Head of caudate nucleus (tissue), 42 donors: ENCODE measurements at regions not wholly inside any gene's neighbourhood (a gene's known extent, or its start where the extent isn't known, plus 50 kb on each side); places are given as distances from the start of the nearest gene placed in this dataset.

ENCODE experiments used
- DNase-seq, 42 donors: peaks; one replicate each; pipeline versions ENCODE4 v3.0.0 to v3.0.0-alpha.2; 2020 to 2021; ENCODE audit warnings: mixed read lengths in 7 of 42
- intact Hi-C: fragments of 100-400 bp; cut with DNase I; formaldehyde crosslinking; loops from one replicate; pipeline ENCODE4 v1.15.0; 2022

DNA sequence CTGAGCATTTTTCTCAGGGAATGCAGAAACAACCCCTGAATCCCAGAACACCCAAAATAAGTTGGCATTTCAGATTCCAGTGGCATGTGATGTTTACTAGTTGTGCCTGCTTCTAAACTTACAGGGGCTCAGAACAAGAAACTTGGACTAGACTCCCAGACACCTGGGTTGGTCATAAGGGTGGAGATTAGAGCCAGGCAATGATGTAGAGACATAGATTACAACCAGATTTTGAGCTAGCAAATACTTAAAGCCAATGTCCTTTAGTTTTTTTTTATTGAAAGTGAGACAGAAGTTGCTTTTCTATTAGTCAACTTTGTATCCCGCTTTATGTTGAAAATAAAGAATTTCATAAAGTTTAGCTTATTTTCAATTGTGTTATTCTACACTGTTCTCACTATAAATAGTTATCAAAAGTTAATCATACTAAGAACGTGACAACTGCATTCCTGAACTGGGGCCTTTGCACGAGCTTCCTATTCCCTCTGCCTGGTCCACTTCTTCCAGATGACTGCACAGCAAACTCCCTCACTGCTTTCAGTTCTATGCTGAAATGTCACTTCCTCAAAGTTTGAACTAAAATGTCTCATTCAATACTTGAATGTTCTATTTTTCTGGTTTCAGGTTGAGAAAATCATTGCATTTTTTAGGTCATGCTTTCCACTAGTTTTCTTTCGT, 224.7 kb upstream of the PPP1R2C start:
- no peak for DNase-seq
- intact Hi-C loops = no loop called here

DNA sequence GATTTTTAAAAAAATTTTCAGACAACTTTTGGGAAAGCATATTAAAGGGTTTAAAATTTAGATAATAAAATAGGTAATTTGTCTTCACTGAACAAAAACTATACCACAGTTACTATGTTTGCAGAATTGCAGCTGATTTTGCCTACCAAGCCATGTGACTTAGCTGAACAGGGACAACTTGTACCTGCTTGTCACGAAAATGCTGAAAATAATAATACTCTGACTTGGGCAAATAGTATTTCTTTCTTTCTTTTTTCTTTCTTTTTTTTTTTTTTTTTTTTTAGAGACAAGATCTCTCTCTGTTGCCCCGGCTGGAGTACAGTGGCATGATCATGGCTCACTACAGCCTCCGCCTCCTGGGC, 225.2 kb upstream of the PPP1R2C start:
- intact Hi-C loops = no loop called here
- DNase-seq = no peak

GRCh38 chrX:43003939-43004338, 226.0 kb upstream of the PPP1R2C start:
- no peak for DNase-seq
- intact Hi-C loops = no loop called here

GRCh38 chrX:43005561-43005960, 227.6 kb upstream of the PPP1R2C start:
- no peak for DNase-seq
- intact Hi-C loops = no loop called here

- intact Hi-C loops = no loop called here
- DNase-seq = no peak
Measured at GRCh38 chrX:43008356-43008755, 230.4 kb upstream of the PPP1R2C start.

GRCh38 chrX:43016021-43016420, 238.1 kb upstream of the PPP1R2C start:
- intact Hi-C loops = no loop called here

GRCh38 chrX:43018031-43018430, 240.1 kb upstream of the PPP1R2C start:
- DNase-seq = no peak
- intact Hi-C loops = no loop called here

More at GRCh38 chrX:43016021-43016420, 238.1 kb upstream of the PPP1R2C start:
- no peak for DNase-seq

- intact Hi-C loops = no loop called here
- DNase-seq = no peak
Measured at GRCh38 chrX:43019021-43019420, 241.1 kb upstream of the PPP1R2C start.

DNA sequence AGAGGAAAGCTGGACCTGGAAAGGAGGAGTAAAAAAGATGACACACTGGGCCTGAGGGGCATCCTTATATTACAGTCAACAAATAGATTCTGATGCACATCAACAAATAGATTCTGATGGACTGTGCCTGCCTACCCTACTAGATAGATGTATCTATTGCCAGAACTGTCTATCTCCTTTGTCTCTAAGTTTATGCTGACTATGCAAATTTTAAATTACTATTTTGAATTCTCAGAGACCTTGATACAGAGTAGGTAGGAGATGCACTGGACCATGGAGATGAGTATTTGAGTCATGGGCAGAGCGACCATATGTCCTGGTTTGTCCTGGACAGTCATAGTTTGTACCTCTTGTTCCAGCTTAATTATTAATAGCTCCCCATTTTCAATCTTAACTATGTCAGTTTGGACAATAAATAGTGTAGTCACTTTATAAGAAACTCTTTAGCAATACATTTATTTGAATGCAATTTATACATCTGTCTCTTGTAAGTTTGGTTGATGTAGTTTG, 247.9 kb upstream of the PPP1R2C start:
- no peak for DNase-seq
- intact Hi-C loops = no loop called here

DNA sequence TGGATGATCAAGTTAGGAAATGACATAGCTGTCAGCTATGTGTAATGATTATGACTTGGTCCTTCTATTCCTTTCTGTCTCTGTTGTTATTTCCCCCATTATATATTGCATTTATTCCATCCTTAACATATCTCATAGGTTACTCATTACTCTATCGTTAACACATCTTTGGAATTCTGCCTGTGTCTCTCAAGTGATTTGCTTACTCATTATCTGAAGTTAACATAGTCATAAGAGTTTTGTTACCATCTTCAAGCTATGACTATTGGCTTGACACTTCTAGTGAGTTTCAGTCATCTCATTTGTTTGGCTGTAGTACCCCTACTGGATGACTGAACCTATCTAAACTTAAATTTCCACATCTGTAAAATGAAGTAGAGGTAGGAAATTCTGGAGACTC, 286.1 kb upstream of the PPP1R2C start:
- intact Hi-C loops = no loop called here
- no peak for DNase-seq

GRCh38 chrX:43065978-43066377, 288.0 kb upstream of the PPP1R2C start:
- intact Hi-C loops = no loop called here
- no peak for DNase-seq

- DNase-seq = no peak
- intact Hi-C loops = no loop called here
Measured at GRCh38 chrX:43068639-43069038, 290.7 kb upstream of the PPP1R2C start.

GRCh38 chrX:43083016-43083415, 305.1 kb upstream of the PPP1R2C start:
- DNase-seq = no peak
- intact Hi-C loops = no loop called here

DNA sequence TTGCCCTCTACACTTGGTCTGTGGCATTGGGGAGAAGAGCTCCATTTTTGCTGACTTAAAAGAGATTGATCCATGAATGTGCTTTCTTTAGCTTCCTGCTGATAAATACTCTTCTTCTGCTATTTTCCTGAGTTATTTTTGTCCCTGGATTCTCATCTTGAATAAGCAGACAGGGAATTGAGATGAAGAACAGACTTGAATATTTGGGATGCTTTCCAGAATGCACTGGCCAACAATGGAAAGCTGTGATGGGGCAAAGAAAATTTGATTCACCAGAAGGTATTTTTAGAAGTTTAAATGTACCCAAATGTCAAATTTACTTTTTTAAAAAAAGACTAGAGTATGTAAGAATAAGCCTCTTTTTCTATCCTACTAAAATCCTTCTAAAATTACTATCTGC, 309.9 kb upstream of the PPP1R2C start:
- intact Hi-C loops = no loop called here
- DNase-seq = no peak

DNA sequence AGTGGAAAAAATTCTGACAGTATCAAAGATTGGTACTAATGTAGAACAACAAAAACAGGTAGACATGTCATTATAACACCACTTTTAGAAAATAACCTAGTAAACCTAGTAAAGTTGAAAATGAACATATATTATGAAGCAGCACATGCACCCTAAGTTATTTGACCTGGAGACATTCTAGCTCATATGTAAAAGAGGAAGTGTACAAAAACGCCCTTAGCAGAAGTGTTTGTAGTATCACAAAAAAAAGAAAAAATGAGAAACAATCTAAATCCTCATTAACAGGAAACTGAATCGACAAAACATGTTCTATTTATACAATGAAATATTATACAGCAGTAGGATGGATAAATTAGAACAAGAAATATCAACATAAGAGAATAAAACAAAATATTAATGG, 318.9 kb upstream of the PPP1R2C start:
- intact Hi-C loops = no loop called here
- no peak for DNase-seq

GRCh38 chrX:43106009-43106408, 328.0 kb upstream of the PPP1R2C start:
- DNase-seq = no peak
- intact Hi-C loops = no loop called here

DNA sequence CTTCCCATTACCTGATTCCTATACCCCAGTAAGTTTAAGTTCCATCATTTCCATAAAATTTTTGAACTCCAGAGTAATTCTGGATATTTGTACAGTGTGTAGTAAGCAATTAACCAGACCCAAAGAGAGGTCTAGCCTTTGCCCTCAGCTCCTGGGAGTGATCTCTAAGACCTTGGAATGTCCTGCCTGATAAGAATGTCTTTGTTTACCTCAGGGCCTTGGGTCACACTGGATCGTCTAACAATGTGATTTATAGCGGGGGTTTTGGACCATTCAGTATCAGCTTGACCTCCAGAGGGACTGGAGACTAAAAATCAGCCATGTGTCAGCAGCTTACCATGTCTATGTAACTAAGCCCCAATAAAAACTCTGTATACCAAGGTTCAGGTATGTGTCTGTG, 330.9 kb upstream of the PPP1R2C start:
- intact Hi-C loops = no loop called here
- DNase-seq = no peak

- intact Hi-C loops = no loop called here
- no peak for DNase-seq
Measured at GRCh38 chrX:43121637-43122036, 343.7 kb upstream of the PPP1R2C start.

DNA sequence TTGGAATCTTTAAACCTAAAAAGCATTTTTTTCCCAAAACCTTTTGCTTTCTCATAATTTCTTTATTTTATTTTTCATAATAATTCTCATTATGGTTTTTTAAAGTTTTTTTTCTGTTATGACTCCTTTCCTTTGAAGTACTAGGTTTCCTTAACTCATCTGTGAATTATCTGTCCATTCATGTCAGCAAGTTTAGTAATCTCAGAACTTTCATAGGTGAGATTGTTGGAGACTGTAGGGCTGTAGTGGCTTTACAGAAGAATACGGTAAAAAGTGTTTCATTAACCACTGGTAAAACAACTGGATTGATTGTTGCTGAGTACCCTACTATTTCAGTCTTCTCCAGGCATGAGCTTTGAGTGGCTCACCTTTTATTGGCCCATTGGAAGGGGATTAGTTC, 361.7 kb upstream of the PPP1R2C start:
- DNase-seq = no peak
- intact Hi-C loops = no loop called here

DNA sequence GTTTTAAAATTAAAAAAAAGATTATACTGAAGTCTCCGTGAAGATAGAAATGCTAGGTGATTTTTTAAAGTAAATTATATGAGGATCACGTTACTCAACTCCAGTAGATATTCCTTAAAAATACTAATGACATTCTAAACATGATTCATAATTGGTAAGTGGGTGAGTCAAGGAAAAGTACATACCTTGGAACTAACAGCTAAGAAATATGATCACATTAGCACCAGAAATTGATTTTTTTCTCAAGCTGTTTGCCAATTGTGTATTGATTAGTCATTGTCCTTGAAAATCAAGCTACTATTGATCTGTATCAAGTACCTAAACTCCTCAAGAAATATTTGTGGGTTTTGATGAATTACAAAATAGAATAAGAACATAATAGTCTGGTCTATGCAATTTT, 362.6 kb upstream of the PPP1R2C start:
- intact Hi-C loops = no loop called here
- DNase-seq = no peak

DNA sequence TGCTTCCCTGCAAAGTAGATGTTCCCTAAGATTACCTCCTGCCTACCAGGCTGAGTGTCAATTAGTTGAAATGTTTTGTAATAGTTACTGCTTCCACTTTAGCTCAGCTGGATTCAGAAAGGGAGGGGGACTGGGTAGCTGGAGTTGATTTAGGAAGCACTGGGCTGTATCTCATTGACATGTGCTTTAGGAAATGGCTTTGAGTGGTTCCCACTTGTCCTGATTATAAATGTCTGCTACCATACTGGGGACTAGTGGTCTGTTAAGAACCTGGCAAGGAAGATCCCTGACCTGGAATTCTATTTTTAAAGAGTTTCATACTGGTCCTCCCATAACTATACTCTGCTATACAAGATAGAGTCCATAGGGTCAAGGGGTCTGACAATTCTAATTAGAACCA, 363.9 kb upstream of the PPP1R2C start:
- no peak for DNase-seq
- intact Hi-C loops = no loop called here

DNA sequence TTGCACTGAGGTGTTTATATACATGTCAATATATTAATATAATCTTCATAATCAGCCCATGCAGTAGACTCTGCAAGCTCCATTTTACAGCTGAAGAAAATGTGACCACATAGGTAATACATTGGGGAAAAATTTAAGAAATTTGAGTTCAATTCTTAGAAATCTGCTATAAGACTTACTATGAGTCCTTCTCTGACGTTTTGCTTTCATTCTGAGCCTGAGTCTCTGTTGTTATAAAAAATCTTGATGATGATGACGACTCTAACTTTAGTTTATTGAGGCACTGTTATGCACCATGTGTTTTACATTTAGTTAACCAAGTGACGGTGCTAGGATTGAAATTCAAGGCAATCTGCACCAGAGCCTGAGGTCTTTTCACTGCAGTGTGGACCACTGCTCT, 370.3 kb upstream of the PPP1R2C start:
- intact Hi-C loops = no loop called here
- no peak for DNase-seq
